Trophoblast cell (in vitro differentiated cells and primary cell): ENCODE measurements at regions not wholly inside any gene's neighbourhood (a gene's known extent, or its start where the extent isn't known, plus 50 kb on each side); places are given as distances from the start of the nearest gene placed in this dataset.

Experiments
- DNase-seq, 2 donors: peaks; one replicate each; pipeline ENCODE4 v3.0.0-alpha.2; 2016
- H2AFZ ChIP-seq: 2 replicates; pipeline ENCODE4 v1.6.1; 2013; ENCODE audit warnings: low read length, moderate library complexity, mild to moderate bottlenecking; ENCODE audit not compliant: insufficient read depth, poor library complexity
- H2AK5ac ChIP-seq: 2 replicates; pipeline ENCODE4 v1.6.1; 2013; ENCODE audit warnings: mild to moderate bottlenecking, low read length
- H2BK120ac ChIP-seq: 2 replicates; pipeline ENCODE4 v1.6.1; 2013; ENCODE audit warnings: low read length, mild to moderate bottlenecking, moderate library complexity; ENCODE audit not compliant: insufficient read depth, poor library complexity
- H2BK12ac ChIP-seq: 2 replicates; pipeline ENCODE4 v1.6.1; 2013; ENCODE audit warnings: mild to moderate bottlenecking, low read length, moderate library complexity
- H2BK5ac ChIP-seq: 2 replicates; pipeline ENCODE4 v1.6.1; 2013; ENCODE audit warnings: low read length, low read depth, moderate library complexity, mild to moderate bottlenecking; ENCODE audit not compliant: poor library complexity
- H3K14ac ChIP-seq: 2 replicates; pipeline ENCODE4 v1.6.1; 2013; ENCODE audit warnings: mild to moderate bottlenecking, low read length
- H3K18ac ChIP-seq: 2 replicates; pipeline ENCODE4 v1.6.1; 2013; ENCODE audit warnings: mild to moderate bottlenecking, low read length
- H3K23ac ChIP-seq: 2 replicates; pipeline ENCODE4 v1.6.1; 2013; ENCODE audit warnings: low read length
- H3K27ac ChIP-seq: 2 replicates; pipeline ENCODE4 v1.5.1; 2013; ENCODE audit warnings: low read depth, mild to moderate bottlenecking, inconsistent platforms, low read length, moderate library complexity
- H3K27me3 ChIP-seq: 2 replicates; pipeline ENCODE4 v1.6.1; 2013; ENCODE audit warnings: inconsistent platforms, mild to moderate bottlenecking, low read length, moderate library complexity; ENCODE audit not compliant: insufficient read depth
- H3K36me3 ChIP-seq, 2 experiments: 1 replicate in 1 of 2; 2 replicates in 1 of 2; pipeline ENCODE4 v1.6.1; 2013; ENCODE audit warnings: low read length in 2 of 2, mild to moderate bottlenecking in 2 of 2, moderate library complexity in 1 of 2; ENCODE audit not compliant: insufficient read depth in 2 of 2, control insufficient read depth in 1 of 2
- H3K4ac ChIP-seq: 2 replicates; pipeline ENCODE4 v1.6.1; 2013; ENCODE audit warnings: low read depth, mild to moderate bottlenecking, low read length, moderate library complexity
- H3K4me1 ChIP-seq, 2 experiments: 1 replicate in 1 of 2; 2 replicates in 1 of 2; pipeline ENCODE4 v1.6.1; 2013; ENCODE audit warnings: low read length in 2 of 2, mild to moderate bottlenecking in 2 of 2, moderate library complexity in 1 of 2; ENCODE audit not compliant: insufficient read depth in 2 of 2, control insufficient read depth in 1 of 2
- H3K4me2 ChIP-seq: 2 replicates; pipeline ENCODE4 v1.6.1; 2013; ENCODE audit warnings: inconsistent platforms, mild to moderate bottlenecking, low read length, moderate library complexity
- H3K4me3 ChIP-seq: 2 replicates; pipeline ENCODE4 v1.5.1; 2013; ENCODE audit warnings: mild to moderate bottlenecking, low read depth, low read length, inconsistent platforms
- H3K79me1 ChIP-seq: one replicate; pipeline ENCODE4 v1.6.1; 2013; ENCODE audit warnings: low read length
- H3K79me2 ChIP-seq: 2 replicates; pipeline ENCODE4 v1.6.1; 2013; ENCODE audit warnings: low read length, mild to moderate bottlenecking; ENCODE audit not compliant: control insufficient read depth, insufficient read depth, poor library complexity
- H3K9ac ChIP-seq: 2 replicates; pipeline ENCODE4 v1.6.1; 2013; ENCODE audit warnings: mild to moderate bottlenecking, low read length
- H3K9me3 ChIP-seq: 2 replicates; pipeline ENCODE4 v1.6.1; 2013; ENCODE audit warnings: low read depth, mild to moderate bottlenecking, control low read depth, inconsistent platforms, low read length; ENCODE audit not compliant: insufficient read depth
- H4K12ac ChIP-seq: 2 replicates; pipeline ENCODE4 v1.6.1; 2013; ENCODE audit warnings: low read depth, mild to moderate bottlenecking, low read length, moderate library complexity
- H4K8ac ChIP-seq: 2 replicates; pipeline ENCODE4 v1.6.1; 2013; ENCODE audit warnings: low read depth, mild to moderate bottlenecking, low read length, moderate library complexity
- H4K91ac ChIP-seq: one replicate; pipeline ENCODE4 v1.6.1; 2013; ENCODE audit warnings: low read depth, mild to moderate bottlenecking, low read length, moderate library complexity
- WGBS: extraction: QIAGEN DNeasy Blood & Tissue Kit; methylation state at CpG from one replicate; pipeline ENCODE4 v1.1.7; 2013; ENCODE audit warnings: missing lambda C conversion rate; ENCODE audit not compliant: insufficient read length, insufficient coverage; ENCODE audit errors: extremely low coverage; 5-methylcytosine and 5-hydroxymethylcytosine counted together

- Histone ChIP-seq H4K91ac (no peak overlapping the region), H3K4me2 (no peak overlapping the region), H3K4me3 (no peak overlapping the region), H3K4ac (no peak overlapping the region), H3K4me1 (no peaks in the 10 kb centered on the region), H3K23ac (no peak overlapping the region), H3K9me3 (no peaks in the 10 kb centered on the region), H3K36me3 (no peaks in the 10 kb centered on the region), H4K8ac (no peak overlapping the region), H3K18ac (no peak overlapping the region), H2BK5ac (no peak overlapping the region), H2AK5ac (no peak overlapping the region), H3K14ac (no peak overlapping the region), H3K27ac (no peak overlapping the region), H3K79me2 (no peaks in the 10 kb centered on the region), H2BK120ac (no peak overlapping the region), H4K12ac (no peak overlapping the region), H3K9ac (no peak overlapping the region), H3K27me3 (no peaks in the 10 kb centered on the region), H2AFZ (no peak overlapping the region), H3K79me1 (no peaks in the 10 kb centered on the region), H2BK12ac (no peak overlapping the region)
- no CpG with 5 or more reads among the region's 1 CpG for WGBS
- no peak for DNase-seq
These were observed 493.8 kb downstream of the FAT4 start for GRCh38 chr4:125808570-125808969.

- Histone ChIP-seq H3K27ac (no peak overlapping the region), H4K8ac (no peak overlapping the region), H3K4me3 (no peak overlapping the region), H2BK5ac (no peak overlapping the region), H4K91ac (no peak overlapping the region), H3K9ac (no peak overlapping the region), H2BK12ac (no peak overlapping the region), H2AFZ (no peak overlapping the region), H3K79me2 (no peaks in the 10 kb centered on the region), H3K18ac (no peak overlapping the region), H3K27me3 (no peaks in the 10 kb centered on the region), H4K12ac (no peak overlapping the region), H3K9me3 (no peaks in the 10 kb centered on the region), H3K36me3 (no peaks in the 10 kb centered on the region), H3K14ac (no peak overlapping the region), H3K4me2 (no peak overlapping the region), H2AK5ac (no peak overlapping the region), H3K4me1 (no peaks in the 10 kb centered on the region), H3K23ac (no peak overlapping the region), H3K79me1 (no peaks in the 10 kb centered on the region), H2BK120ac (no peak overlapping the region), H3K4ac (no peak overlapping the region)
- DNase-seq = no peak
These were observed 497.1 kb downstream of the FAT4 start for GRCh38 chr4:125811892-125812291.

- WGBS = no CpG with 5 or more reads among the region's 3 CpGs
- no peak overlapping the region for H3K4me3 ChIP-seq
- H3K27me3 ChIP-seq = no peaks in the 10 kb centered on the region
- H2BK120ac ChIP-seq = no peak overlapping the region
- no peak overlapping the region for H3K4ac ChIP-seq
- no peaks in the 10 kb centered on the region for H3K79me1 ChIP-seq
- H3K36me3 ChIP-seq = no peaks in the 10 kb centered on the region
- H3K27ac ChIP-seq = no peak overlapping the region
- H3K9ac ChIP-seq = no peak overlapping the region
- H2AFZ ChIP-seq = no peak overlapping the region
- H3K79me2 ChIP-seq = no peaks in the 10 kb centered on the region
- no peak overlapping the region for H4K12ac ChIP-seq
- no peak overlapping the region for H4K91ac ChIP-seq
- no peak overlapping the region for H2BK5ac ChIP-seq
- H3K4me1 ChIP-seq = no peaks in the 10 kb centered on the region
- H2BK12ac ChIP-seq = no peak overlapping the region
- no peak overlapping the region for H3K4me2 ChIP-seq
- H2AK5ac ChIP-seq = no peak overlapping the region
- H3K23ac ChIP-seq = no peak overlapping the region
- no peaks in the 10 kb centered on the region for H3K9me3 ChIP-seq
- no peak overlapping the region for H4K8ac ChIP-seq
- no peak for DNase-seq
- no peak overlapping the region for H3K18ac ChIP-seq
- H3K14ac ChIP-seq = no peak overlapping the region
These were observed 512.3 kb downstream of the FAT4 start for GRCh38 chr4:125826801-125827695.

GRCh38 chr4:125827696-125828052, 512.9 kb downstream of the FAT4 start:
- no peak overlapping the region for H4K8ac ChIP-seq
- H3K9ac ChIP-seq = no peak overlapping the region
- no peaks in the 10 kb centered on the region for H3K9me3 ChIP-seq
- H4K12ac ChIP-seq = no peak overlapping the region
- no peak overlapping the region for H2BK120ac ChIP-seq
- H3K27ac ChIP-seq = no peak overlapping the region
- H3K79me2 ChIP-seq = no peaks in the 10 kb centered on the region
- H2BK12ac ChIP-seq = no peak overlapping the region
- H3K4me3 ChIP-seq = no peak overlapping the region
- DNase-seq = no peak
- no peaks in the 10 kb centered on the region for H3K4me1 ChIP-seq
- no peak overlapping the region for H3K18ac ChIP-seq
- no peak overlapping the region for H2BK5ac ChIP-seq
- H3K23ac ChIP-seq = no peak overlapping the region
- H3K36me3 ChIP-seq = no peaks in the 10 kb centered on the region
- no peak overlapping the region for H3K4ac ChIP-seq
- H2AK5ac ChIP-seq = no peak overlapping the region
- H3K14ac ChIP-seq = no peak overlapping the region
- H3K4me2 ChIP-seq = no peak overlapping the region
- H3K27me3 ChIP-seq = no peaks in the 10 kb centered on the region
- H3K79me1 ChIP-seq = no peaks in the 10 kb centered on the region
- H4K91ac ChIP-seq = no peak overlapping the region
- no peak overlapping the region for H2AFZ ChIP-seq
